H1 (cell line): ENCODE measurements at regions not wholly inside any gene's neighbourhood (a gene's known extent, or its start where the extent isn't known, plus 50 kb on each side); places are given as distances from the start of the nearest gene placed in this dataset.

Source experiments
- CTCF ChIA-PET: fragments of 300-600 bp; sonication (Branson Sonifier 250); formaldehyde crosslinking; loops from one replicate; lab custom pipeline; 2021; ENCODE audit not compliant: partially characterized antibody; lab: Charles Lee
- POLR2A ChIA-PET: fragments of 300-600 bp; sonication (Branson Sonifier 250); formaldehyde crosslinking; loops from one replicate; lab custom pipeline; 2021; ENCODE audit warnings: inconsistent platforms; ENCODE audit not compliant: partially characterized antibody; lab: Charles Lee
- DNase-seq, 2 experiments: peaks; one replicate each; pipeline versions ENCODE4 v3.0.0 to v3.0.0-alpha.2; 2010 to 2022; ENCODE audit warnings: low spot score in 2 of 2, low read depth in 1 of 2, mixed read lengths in 1 of 2
- FAIRE-seq: peaks from 2 replicates; lab custom pipeline; 2011; peaks lifted over from hg19 to GRCh38; lab: Jason Lieb, UNC
- H2AFZ ChIP-seq: 2 replicates; pipeline ENCODE4 v1.8.1; 2012; ENCODE audit warnings: low read length, inconsistent platforms
- H2AK5ac ChIP-seq: 2 replicates; pipeline ENCODE4 v1.6.1; 2013; ENCODE audit warnings: low read depth, low read length
- H2BK120ac ChIP-seq: replicated peaks from 2 replicates; pipeline ENCODE3; 2013; ENCODE audit warnings: low read depth, low read length, inconsistent platforms
- H2BK12ac ChIP-seq: 2 replicates; pipeline ENCODE4 v1.6.1; 2013; ENCODE audit warnings: low read depth, low read length
- H2BK15ac ChIP-seq: 2 replicates; pipeline ENCODE4 v1.6.1; 2013; ENCODE audit warnings: low read length
- H2BK20ac ChIP-seq: 2 replicates; pipeline ENCODE4 v1.6.1; 2013; ENCODE audit warnings: low read length
- H2BK5ac ChIP-seq: 2 replicates; pipeline ENCODE4 v1.6.1; 2013; ENCODE audit warnings: low read depth, low read length
- H3K14ac ChIP-seq: 2 replicates; pipeline ENCODE4 v1.6.1; 2013; ENCODE audit warnings: inconsistent platforms; ENCODE audit not compliant: insufficient read length
- H3K18ac ChIP-seq: 2 replicates; pipeline ENCODE4 v1.6.1; 2013; ENCODE audit warnings: low read length; ENCODE audit errors: extremely low read depth
- H3K23ac ChIP-seq: 2 replicates; pipeline ENCODE4 v1.6.1; 2013; ENCODE audit warnings: inconsistent platforms; ENCODE audit not compliant: insufficient read length
- H3K23me2 ChIP-seq: 2 replicates; pipeline ENCODE4 v1.6.1; 2013; ENCODE audit warnings: low read depth, low read length
- H3K27ac ChIP-seq: 2 replicates; pipeline ENCODE4 v1.6.1; 2011; ENCODE audit warnings: low read depth, low read length, inconsistent platforms
- H3K27me3 ChIP-seq, 4 experiments: replicated peaks in 1 of 4; 1 replicate in 1 of 4; 2 replicates in 3 of 4; pipeline versions ENCODE4 v1.6.1 to v1.8.1; 2011 to 2013; ENCODE audit warnings: low read length in 3 of 4, mild to moderate bottlenecking in 3 of 4, inconsistent platforms in 2 of 4, mixed read lengths in 2 of 4, moderate library complexity in 1 of 4; ENCODE audit not compliant: control insufficient read depth in 3 of 4, insufficient read depth in 3 of 4; ENCODE audit errors: extremely low read depth in 1 of 4
- H3K36me3 ChIP-seq, 4 experiments: 2 replicates each; pipeline versions ENCODE4 v1.6.1 to v1.8.1; 2011 to 2013; ENCODE audit warnings: mild to moderate bottlenecking in 4 of 4, low read length in 3 of 4, moderate library complexity in 2 of 4, control low read depth in 1 of 4, inconsistent platforms in 1 of 4; ENCODE audit not compliant: insufficient read depth in 4 of 4, control insufficient read depth in 2 of 4
- H3K4ac ChIP-seq: replicated peaks from 2 replicates; pipeline ENCODE3; 2013; ENCODE audit warnings: low read length, low read depth, mixed read lengths, inconsistent platforms; ENCODE audit not compliant: insufficient read length
- H3K4me1 ChIP-seq, 4 experiments: replicated peaks in 1 of 4; 1 replicate in 1 of 4; 2 replicates in 3 of 4; pipeline versions ENCODE4 v1.6.1 to v1.8.1; 2011 to 2013; ENCODE audit warnings: low read length in 3 of 4, inconsistent platforms in 2 of 4, mixed read lengths in 1 of 4; ENCODE audit not compliant: insufficient read depth in 4 of 4, control insufficient read depth in 3 of 4
- H3K4me2 ChIP-seq, 2 experiments: 2 replicates each; pipeline versions ENCODE4 v1.6.1 to v1.8.1; 2011 to 2013; ENCODE audit warnings: low read depth in 2 of 2, low read length in 2 of 2, control low read depth in 1 of 2, inconsistent platforms in 1 of 2, mild to moderate bottlenecking in 1 of 2; ENCODE audit not compliant: insufficient read depth in 1 of 2
- H3K4me3 ChIP-seq, 4 experiments: fragments of 200-600, 300-600 bp in 1 of 4; sonication (generic), shearing (Covaris generic), sonication (Bioruptor Twin) in 1 of 4; 2 replicates each; pipeline versions ENCODE4 v1.5.1 to v1.8.1; 2011 to 2016; ENCODE audit warnings: low read length in 4 of 4, low read depth in 3 of 4, control low read depth in 2 of 4, inconsistent platforms in 2 of 4, mild to moderate bottlenecking in 2 of 4, mixed read lengths in 1 of 4, moderate library complexity in 1 of 4; ENCODE audit not compliant: insufficient read depth in 2 of 4; ENCODE audit errors: extremely low read depth in 1 of 4
- H3K56ac ChIP-seq: replicated peaks from 2 replicates; pipeline ENCODE3; 2013; ENCODE audit warnings: low read depth, mild to moderate bottlenecking, mixed read lengths, low read length, inconsistent platforms; ENCODE audit not compliant: insufficient read length
- H3K79me1 ChIP-seq: 2 replicates; pipeline ENCODE4 v1.6.1; 2013; ENCODE audit warnings: low read depth, low read length, control low read depth
- H3K79me2 ChIP-seq, 2 experiments: 2 replicates each; pipeline versions ENCODE4 v1.6.1 to v1.8.1; 2012 to 2013; ENCODE audit warnings: low read length in 2 of 2, mild to moderate bottlenecking in 2 of 2, inconsistent platforms in 1 of 2; ENCODE audit not compliant: insufficient read depth in 2 of 2, control insufficient read depth in 1 of 2
- H3K9ac ChIP-seq, 4 experiments: replicated peaks in 1 of 4; 1 replicate in 1 of 4; 2 replicates in 3 of 4; pipeline versions ENCODE4 v1.6.1 to v1.8.1; 2011 to 2013; ENCODE audit warnings: low read depth in 3 of 4, low read length in 3 of 4, control low read depth in 2 of 4, mild to moderate bottlenecking in 2 of 4, moderate library complexity in 2 of 4, inconsistent platforms in 1 of 4; ENCODE audit errors: extremely low read depth in 1 of 4
- H3K9me3 ChIP-seq, 2 experiments: 2 replicates each; pipeline versions ENCODE4 v1.6.1 to v1.8.1; 2012 to 2013; ENCODE audit warnings: mild to moderate bottlenecking in 2 of 2, moderate library complexity in 2 of 2, control low read depth in 1 of 2, inconsistent platforms in 1 of 2, low read depth in 1 of 2, low read length in 1 of 2, mixed read lengths in 1 of 2; ENCODE audit not compliant: insufficient read depth in 2 of 2
- H4K20me1 ChIP-seq, 2 experiments: replicated peaks in 1 of 2; 2 replicates each; pipeline versions ENCODE3 to v1.8.1; 2011 to 2013; ENCODE audit warnings: inconsistent platforms in 2 of 2, low read length in 2 of 2, mild to moderate bottlenecking in 1 of 2; ENCODE audit not compliant: insufficient read depth in 2 of 2, control insufficient read depth in 1 of 2
- H4K5ac ChIP-seq: 2 replicates; pipeline ENCODE4 v1.6.1; 2013; ENCODE audit warnings: low read length, low read depth, mixed read lengths, inconsistent platforms; ENCODE audit not compliant: insufficient read length
- H4K8ac ChIP-seq: 2 replicates; pipeline ENCODE4 v1.8.0; 2013; ENCODE audit warnings: mild to moderate bottlenecking, moderate library complexity, low read length, inconsistent platforms; ENCODE audit not compliant: insufficient read depth; ENCODE audit errors: extremely low read depth
- H4K91ac ChIP-seq: replicated peaks from 2 replicates; pipeline ENCODE3; 2013; ENCODE audit warnings: low read length, mixed read lengths, inconsistent platforms; ENCODE audit not compliant: insufficient read length
- ASH2L ChIP-seq: fragments of 200-600, 300-600 bp; sonication (generic); IDR thresholded peaks from one replicate; pipeline ENCODE4 v1.7.1; 2017; ENCODE audit warnings: low read length
- BRCA1 ChIP-seq: IDR thresholded peaks from 2 replicates; pipeline ENCODE4 v1.6.1; 2012; ENCODE audit warnings: low read depth, low read length, improper control_type of control experiment
- CBX8 ChIP-seq: fragments of 300-800, 300-1000 bp; sonication (generic); IDR thresholded peaks from 2 replicates; pipeline ENCODE4 v1.7.1; 2016; ENCODE audit warnings: low read depth, low read length, borderline replicate concordance
- GABPA ChIP-seq: IDR thresholded peaks from 2 replicates; pipeline ENCODE4 v1.6.1; 2011; ENCODE audit warnings: mild to moderate bottlenecking, low read length, moderate library complexity, borderline replicate concordance; ENCODE audit not compliant: insufficient read depth
- HDAC6 ChIP-seq: IDR thresholded peaks from one replicate; pipeline ENCODE4 v1.7.1; 2012; ENCODE audit warnings: low read depth, mild to moderate bottlenecking, inconsistent platforms, low read length, moderate library complexity
- JUND ChIP-seq: IDR thresholded peaks from 2 replicates; pipeline ENCODE4 v1.6.1; 2011; ENCODE audit warnings: mild to moderate bottlenecking, improper control_type of control experiment, low read length
- NANOG ChIP-seq: IDR thresholded peaks from 2 replicates; pipeline ENCODE4 v1.6.1; 2011; ENCODE audit warnings: low read length, low read depth, mild to moderate bottlenecking, inconsistent platforms; ENCODE audit not compliant: insufficient read depth, poor library complexity, severe bottlenecking
- RBBP5 ChIP-seq: IDR thresholded peaks from 2 replicates; pipeline ENCODE4 v1.7.1; 2012; ENCODE audit warnings: low read depth, mild to moderate bottlenecking, inconsistent platforms, low read length, moderate library complexity, borderline replicate concordance
- SUZ12 ChIP-seq: fragments of 200-600 bp; sonication (generic); IDR thresholded peaks from 2 replicates; pipeline ENCODE4 v1.6.1; 2012; ENCODE audit warnings: mild to moderate bottlenecking, inconsistent platforms, low read length, moderate library complexity, mixed read lengths
- TAF7 ChIP-seq: optimal IDR thresholded peaks from 2 replicates; pipeline ENCODE3; 2011; ENCODE audit warnings: low read depth, mild to moderate bottlenecking, inconsistent platforms, low read length, moderate library complexity, borderline replicate concordance
- WGBS, 2 experiments: shearing (Covaris generic) in 1 of 2; methylation state at CpG; one replicate each; pipeline versions ENCODE4 v1.1.6 to v1.1.7; 2013 to 2015; ENCODE audit warnings: low lambda C conversion rate in 2 of 2, mixed read lengths in 2 of 2, inconsistent platforms in 1 of 2, low coverage in 1 of 2, missing lambda C conversion rate in 1 of 2; ENCODE audit not compliant: insufficient replicate concordance in 2 of 2, insufficient coverage in 1 of 2, insufficient read length in 1 of 2; ENCODE audit errors: extremely low coverage in 1 of 2, missing lambda C conversion rate in 1 of 2; 5-methylcytosine and 5-hydroxymethylcytosine counted together

GRCh38 chr1:147434921-147435320 is 106.4 kb upstream of the BCL9 start:
- no peaks in the 10 kb centered on the region for H3K9me3 ChIP-seq
- H4K5ac ChIP-seq = no peak overlapping the region
- no peak overlapping the region for H3K56ac ChIP-seq
- no peak overlapping the region for H2BK15ac ChIP-seq
- H3K79me1 ChIP-seq = no peaks in the 10 kb centered on the region
- H3K4me3 ChIP-seq = no peak overlapping the region
- no peaks in the 10 kb centered on the region for H4K20me1 ChIP-seq
- H2BK5ac ChIP-seq = no peak overlapping the region
- 100% methylated on average over 1 of the region's 1 CpG; no CpG with 5 or more reads in 1 of the 2 experiments for WGBS, 2 experiments
- H3K36me3 ChIP-seq = no peaks in the 10 kb centered on the region
- H3K4ac ChIP-seq = no peak overlapping the region
- no peaks in the 10 kb centered on the region for H3K79me2 ChIP-seq
- H2AFZ ChIP-seq = no peak overlapping the region
- no peak overlapping the region for H3K9ac ChIP-seq
- H3K27me3 ChIP-seq = no peaks in the 10 kb centered on the region
- ChIA-PET POLR2A (no interaction called here), CTCF (interaction anchor here (1.1 to 1.5 kb wide), 2 partner anchors 18 to 61 kb away, joined by 3 read pairs; no protein-coding TSS in a partner anchor)
- DNase-seq (no peak), FAIRE-seq (no peak)
- H3K23ac ChIP-seq = no peak overlapping the region
- H2BK12ac ChIP-seq = no peak overlapping the region
- H3K23me2 ChIP-seq = no peaks in the 10 kb centered on the region
- H2AK5ac ChIP-seq = no peak overlapping the region
- H3K27ac ChIP-seq = no peak overlapping the region
- no peak overlapping the region for H2BK20ac ChIP-seq
- H3K4me1 ChIP-seq = peaks cover 0 to 5% (median 0%) of the 10 kb centered on the region in 4 experiments; a peak in 2 of 7 replicates
- H2BK120ac ChIP-seq = no peak overlapping the region
- H3K14ac ChIP-seq = no peak overlapping the region
- H3K4me2 ChIP-seq = no peak overlapping the region
- no peak overlapping the region for H4K91ac ChIP-seq
- TF ChIP-seq BRCA1 (no peak), ASH2L (no peak), CBX8 (no peak), HDAC6 (no peak), JUND (no peak), SUZ12 (no peak), GABPA (no peak), TAF7 (no peak), NANOG (no peak), RBBP5 (no peak)
- no peak overlapping the region for H3K18ac ChIP-seq
- H4K8ac ChIP-seq = no peak overlapping the region
